ENCODE measurements at regions not wholly inside any gene's neighbourhood (a gene's known extent, or its start where the extent isn't known, plus 50 kb on each side); places are given as distances from the start of the nearest gene placed in this dataset.
"Not testable (repeated sequence)": the region's sequence is repeated elsewhere in the genome, so short reads cannot be mapped to it uniquely, and the experiment has no call there.

GRCh38 chr11:23755076-23755475 lies 741.8 kb upstream of the LUZP2 start:
- Histone ChIP-seq H3K27me3 (ENCODE audit: insufficient read depth, low read length) (no peaks in the 10 kb centered on the region), H3K27ac (ENCODE audit: low read length) (no peak overlapping the region), H3K36me3 (ENCODE audit: insufficient read depth, low read depth, low read length) (no peaks in the 10 kb centered on the region), H3K9me3 (ENCODE audit: insufficient read depth, low read depth, low read length) (peaks cover 6% of the 10 kb centered on the region), H3K4me3 (ENCODE audit: low read length) (no peak overlapping the region), H3K9ac (ENCODE audit: low read depth, low read length) (no peak overlapping the region), H3K4me1 (ENCODE audit: insufficient read depth, low read length) (no peaks in the 10 kb centered on the region)

GRCh38 chr11:23755769-23756168 lies 741.1 kb upstream of the LUZP2 start:
- no peaks in the 10 kb centered on the region for H3K36me3 ChIP-seq (ENCODE audit: insufficient read depth, low read depth, low read length)

GRCh38 chr11:23759489-23759888 lies 737.4 kb upstream of the LUZP2 start:
- Histone ChIP-seq H3K27me3 (ENCODE audit: insufficient read depth, low read length) (no peaks in the 10 kb centered on the region), H3K9ac (ENCODE audit: low read depth, low read length) (no peak overlapping the region), H3K4me1 (ENCODE audit: insufficient read depth, low read length) (no peaks in the 10 kb centered on the region), H3K4me3 (ENCODE audit: low read length) (no peak overlapping the region), H3K9me3 (ENCODE audit: insufficient read depth, low read depth, low read length) (peaks cover 6% of the 10 kb centered on the region), H3K36me3 (ENCODE audit: insufficient read depth, low read depth, low read length) (no peaks in the 10 kb centered on the region), H3K27ac (ENCODE audit: low read length) (no peak overlapping the region)

More at GRCh38 chr11:23755769-23756168, 741.1 kb upstream of the LUZP2 start:
- Histone ChIP-seq H3K27ac (ENCODE audit: low read length) (no peak overlapping the region), H3K4me3 (ENCODE audit: low read length) (no peak overlapping the region), H3K4me1 (ENCODE audit: insufficient read depth, low read length) (no peaks in the 10 kb centered on the region), H3K9me3 (ENCODE audit: insufficient read depth, low read depth, low read length) (peaks cover 6% of the 10 kb centered on the region), H3K9ac (ENCODE audit: low read depth, low read length) (no peak overlapping the region), H3K27me3 (ENCODE audit: insufficient read depth, low read length) (no peaks in the 10 kb centered on the region)

GRCh38 chr11:23764286-23764685 lies 732.6 kb upstream of the LUZP2 start:
- H3K27ac ChIP-seq (ENCODE audit: low read length) = no peak overlapping the region
- no peak overlapping the region for H3K9ac ChIP-seq (ENCODE audit: low read depth, low read length)
- no peak overlapping the region for H3K4me3 ChIP-seq (ENCODE audit: low read length)
- H3K36me3 ChIP-seq (ENCODE audit: insufficient read depth, low read depth, low read length) = no peaks in the 10 kb centered on the region
- peaks cover 40% of the 10 kb centered on the region for H3K9me3 ChIP-seq (ENCODE audit: insufficient read depth, low read depth, low read length)
- no peaks in the 10 kb centered on the region for H3K4me1 ChIP-seq (ENCODE audit: insufficient read depth, low read length)
- H3K27me3 ChIP-seq (ENCODE audit: insufficient read depth, low read length) = no peaks in the 10 kb centered on the region

GRCh38 chr11:23765682-23766252 lies 731.1 kb upstream of the LUZP2 start:
- Histone ChIP-seq H3K4me1 (ENCODE audit: insufficient read depth, low read length) (no peaks in the 10 kb centered on the region), H3K27ac (ENCODE audit: low read length) (no peak overlapping the region)

GRCh38 chr11:23767576-23767975 lies 729.3 kb upstream of the LUZP2 start:
- Histone ChIP-seq H3K36me3 (ENCODE audit: insufficient read depth, low read depth, low read length) (peaks cover 4% of the 10 kb centered on the region; the same call in 1 of the 2 replicates), H3K27me3 (ENCODE audit: insufficient read depth, low read length) (no peaks in the 10 kb centered on the region), H3K9me3 (ENCODE audit: insufficient read depth, low read depth, low read length) (peaks cover 61% of the 10 kb centered on the region), H3K9ac (ENCODE audit: low read depth, low read length) (no peak overlapping the region), H3K4me3 (ENCODE audit: low read length) (no peak overlapping the region), H3K4me1 (ENCODE audit: insufficient read depth, low read length) (no peaks in the 10 kb centered on the region), H3K27ac (ENCODE audit: low read length) (no peak overlapping the region)

More at GRCh38 chr11:23765682-23766252, 731.1 kb upstream of the LUZP2 start:
- H3K9me3 ChIP-seq (ENCODE audit: insufficient read depth, low read depth, low read length) = peaks cover 55% of the 10 kb centered on the region
- peaks cover 4% of the 10 kb centered on the region; the same call in 1 of the 2 replicates for H3K36me3 ChIP-seq (ENCODE audit: insufficient read depth, low read depth, low read length)
- H3K27me3 ChIP-seq (ENCODE audit: insufficient read depth, low read length) = no peaks in the 10 kb centered on the region
- no peak overlapping the region for H3K4me3 ChIP-seq (ENCODE audit: low read length)
- H3K9ac ChIP-seq (ENCODE audit: low read depth, low read length) = no peak overlapping the region

- Histone ChIP-seq H3K9me3 (ENCODE audit: insufficient read depth, low read depth, low read length) (peaks cover 61% of the 10 kb centered on the region), H3K27me3 (ENCODE audit: insufficient read depth, low read length) (no peaks in the 10 kb centered on the region), H3K36me3 (ENCODE audit: insufficient read depth, low read depth, low read length) (peaks cover 4% of the 10 kb centered on the region; the same call in 1 of the 2 replicates), H3K27ac (ENCODE audit: low read length) (no peak overlapping the region), H3K9ac (ENCODE audit: low read depth, low read length) (no peak overlapping the region), H3K4me1 (ENCODE audit: insufficient read depth, low read length) (no peaks in the 10 kb centered on the region), H3K4me3 (ENCODE audit: low read length) (no peak overlapping the region)
Observed at GRCh38 chr11:23769214-23769613, 727.6 kb upstream of the LUZP2 start.

- H3K36me3 ChIP-seq (ENCODE audit: insufficient read depth, low read depth, low read length) = peaks cover 4% of the 10 kb centered on the region; the same call in 1 of the 2 replicates
- no peak overlapping the region for H3K4me3 ChIP-seq (ENCODE audit: low read length)
- H3K27me3 ChIP-seq (ENCODE audit: insufficient read depth, low read length) = no peaks in the 10 kb centered on the region
- H3K27ac ChIP-seq (ENCODE audit: low read length) = no peak overlapping the region
- H3K9me3 ChIP-seq (ENCODE audit: insufficient read depth, low read depth, low read length) = peaks cover 42% of the 10 kb centered on the region
- H3K4me1 ChIP-seq (ENCODE audit: insufficient read depth, low read length) = no peaks in the 10 kb centered on the region
- no peak overlapping the region for H3K9ac ChIP-seq (ENCODE audit: low read depth, low read length)
Observed at GRCh38 chr11:23772081-23772480, 724.8 kb upstream of the LUZP2 start.

GRCh38 chr11:23778971-23779370 lies 717.9 kb upstream of the LUZP2 start:
- Histone ChIP-seq H3K9me3 (ENCODE audit: insufficient read depth, low read depth, low read length) (no peaks in the 10 kb centered on the region), H3K27me3 (ENCODE audit: insufficient read depth, low read length) (no peaks in the 10 kb centered on the region), H3K4me3 (ENCODE audit: low read length) (no peak overlapping the region), H3K27ac (ENCODE audit: low read length) (no peak overlapping the region), H3K36me3 (ENCODE audit: insufficient read depth, low read depth, low read length) (no peaks in the 10 kb centered on the region), H3K4me1 (ENCODE audit: insufficient read depth, low read length) (no peaks in the 10 kb centered on the region), H3K9ac (ENCODE audit: low read depth, low read length) (no peak overlapping the region)

GRCh38 chr11:23780231-23780630 lies 716.6 kb upstream of the LUZP2 start:
- no peaks in the 10 kb centered on the region for H3K9me3 ChIP-seq (ENCODE audit: insufficient read depth, low read depth, low read length)
- no peaks in the 10 kb centered on the region for H3K27me3 ChIP-seq (ENCODE audit: insufficient read depth, low read length)
- no peak overlapping the region for H3K27ac ChIP-seq (ENCODE audit: low read length)
- no peaks in the 10 kb centered on the region for H3K36me3 ChIP-seq (ENCODE audit: insufficient read depth, low read depth, low read length)
- H3K4me1 ChIP-seq (ENCODE audit: insufficient read depth, low read length) = no peaks in the 10 kb centered on the region
- no peak overlapping the region for H3K9ac ChIP-seq (ENCODE audit: low read depth, low read length)
- no peak overlapping the region for H3K4me3 ChIP-seq (ENCODE audit: low read length)

- H3K36me3 ChIP-seq (ENCODE audit: insufficient read depth, low read depth, low read length) = no peaks in the 10 kb centered on the region
- H3K4me3 ChIP-seq (ENCODE audit: low read length) = no peak overlapping the region
- H3K27ac ChIP-seq (ENCODE audit: low read length) = no peak overlapping the region
- no peaks in the 10 kb centered on the region for H3K4me1 ChIP-seq (ENCODE audit: insufficient read depth, low read length)
- no peaks in the 10 kb centered on the region for H3K9me3 ChIP-seq (ENCODE audit: insufficient read depth, low read depth, low read length)
- no peaks in the 10 kb centered on the region for H3K27me3 ChIP-seq (ENCODE audit: insufficient read depth, low read length)
- no peak overlapping the region for H3K9ac ChIP-seq (ENCODE audit: low read depth, low read length)
Observed at GRCh38 chr11:23781803-23782560, 714.9 kb upstream of the LUZP2 start.

GRCh38 chr11:23786974-23787373 lies 709.9 kb upstream of the LUZP2 start:
- H3K27ac ChIP-seq (ENCODE audit: low read length); H3K9ac ChIP-seq (ENCODE audit: low read depth, low read length); H3K9me3 ChIP-seq (ENCODE audit: insufficient read depth, low read depth, low read length); H3K4me1 ChIP-seq (ENCODE audit: insufficient read depth, low read length); H3K4me3 ChIP-seq (ENCODE audit: low read length); H3K27me3 ChIP-seq (ENCODE audit: insufficient read depth, low read length); H3K36me3 ChIP-seq (ENCODE audit: insufficient read depth, low read depth, low read length): not testable (repeated sequence)
